AG08396 (cell line): ENCODE measurements at regions not wholly inside any gene's neighbourhood (a gene's known extent, or its start where the extent isn't known, plus 50 kb on each side); places are given as distances from the start of the nearest gene placed in this dataset.

Experiments
- DNase-seq: peaks from one replicate; pipeline ENCODE4 v3.0.0; 2012; ENCODE audit warnings: low spot score, mixed read lengths

DNA sequence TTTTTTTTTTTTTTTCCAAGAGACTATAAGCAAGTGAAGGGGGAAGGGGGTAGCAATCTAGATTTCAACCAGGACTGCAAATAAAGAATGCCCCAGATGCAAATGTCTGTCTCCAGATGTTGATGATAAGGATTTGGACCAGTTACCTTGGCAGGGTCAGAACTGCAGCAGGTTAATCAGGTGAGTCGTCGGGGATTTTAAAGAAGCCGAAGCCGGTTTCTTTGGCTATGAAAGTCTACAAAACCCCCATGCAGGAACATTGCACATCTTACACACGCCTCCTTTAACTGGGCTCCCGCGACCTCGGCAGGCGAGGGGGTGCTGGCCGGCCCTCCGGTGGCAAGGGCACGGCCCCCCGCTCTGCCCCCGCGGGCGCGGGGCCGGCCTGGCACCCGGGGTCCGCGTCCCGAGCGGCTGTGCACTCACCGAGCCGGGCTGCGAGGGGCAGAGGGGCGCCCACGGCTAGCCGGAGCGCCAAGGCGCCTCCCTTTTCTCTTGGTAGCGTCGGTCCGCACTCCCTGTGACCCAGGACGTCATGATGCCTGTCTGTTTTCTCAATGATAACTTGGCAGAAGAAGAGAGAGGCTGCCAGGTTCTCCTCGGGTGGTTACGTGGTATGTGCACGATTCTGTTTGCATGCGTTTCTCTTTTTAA, 366.3 kb upstream of the ESRRG start:
- DNase-seq = peak; percentile 72

DNA sequence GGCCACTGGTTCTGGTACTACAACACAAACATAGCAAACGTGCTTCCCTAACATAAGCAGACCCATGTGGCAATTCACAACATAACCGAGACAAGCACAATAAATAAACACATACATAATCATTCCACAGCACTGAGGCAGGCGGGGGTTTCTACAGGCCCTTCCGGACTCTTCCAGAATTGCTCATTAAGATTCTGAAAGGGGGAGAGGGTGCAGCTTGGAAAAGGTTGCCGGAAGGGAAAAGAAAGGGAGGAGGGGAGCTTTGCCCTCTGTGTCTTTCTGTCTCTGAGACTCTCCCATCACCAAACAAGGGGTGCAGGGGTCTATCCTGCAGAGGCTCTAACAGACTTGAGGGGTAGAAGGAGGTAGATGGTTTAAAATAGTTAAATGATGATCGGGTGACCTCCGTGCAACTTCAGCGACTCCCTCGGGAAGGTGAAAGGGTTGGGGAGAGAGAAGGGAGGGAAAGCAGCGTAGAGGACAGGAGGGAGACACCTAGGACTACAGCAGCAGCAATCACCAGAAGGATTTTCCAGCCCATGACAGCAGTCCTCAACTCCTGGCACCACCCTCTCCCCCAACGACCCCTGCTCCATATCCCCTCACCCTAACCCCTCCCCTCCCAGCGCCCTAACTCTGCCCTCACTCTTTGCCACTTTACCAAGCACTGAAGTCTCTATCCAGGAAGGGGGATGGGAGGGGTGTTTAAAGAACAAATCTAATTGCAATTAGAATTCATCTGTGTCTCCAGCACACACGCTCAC, 365.5 kb upstream of the ESRRG start:
- peak; percentile 25 for DNase-seq

DNA sequence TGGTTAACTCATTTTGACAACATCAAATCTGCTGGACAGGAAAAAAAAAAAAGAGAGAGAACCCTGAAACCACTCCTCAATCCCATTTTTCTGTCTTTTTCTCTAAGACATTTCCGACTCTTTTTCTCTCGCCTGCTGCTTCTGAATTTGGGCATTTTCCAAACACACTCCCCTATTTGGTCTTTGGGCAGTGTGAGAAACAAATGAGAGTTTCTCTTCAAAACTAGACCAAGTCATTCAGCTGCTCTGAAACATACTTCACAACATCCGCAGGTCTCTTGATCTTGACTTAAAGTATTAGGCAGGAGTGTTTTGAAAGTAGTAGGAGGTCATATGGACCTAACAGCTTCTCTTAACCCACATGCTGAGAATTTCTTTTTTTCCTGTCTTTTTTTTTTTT, 364.8 kb upstream of the ESRRG start:
- no peak for DNase-seq

DNA sequence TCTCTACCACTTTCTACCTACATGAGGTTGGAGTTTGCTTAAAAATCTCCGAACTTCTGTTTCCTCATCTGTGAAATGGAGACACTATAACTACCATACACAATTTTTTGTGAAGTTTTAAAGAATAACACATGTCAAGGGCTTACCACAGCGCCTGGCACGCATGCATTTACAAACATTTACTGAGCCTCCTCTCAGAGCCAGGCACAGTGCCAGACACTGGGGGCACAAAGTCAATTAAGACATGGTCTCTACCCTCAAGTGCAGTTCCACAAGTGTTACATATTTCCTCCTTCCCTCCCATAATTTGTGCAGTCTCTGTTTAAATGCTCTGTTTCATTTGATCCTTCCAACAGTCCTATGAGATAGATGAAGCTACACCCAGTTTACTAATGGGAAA, 356.4 kb upstream of the ESRRG start:
- DNase-seq = no peak

DNA sequence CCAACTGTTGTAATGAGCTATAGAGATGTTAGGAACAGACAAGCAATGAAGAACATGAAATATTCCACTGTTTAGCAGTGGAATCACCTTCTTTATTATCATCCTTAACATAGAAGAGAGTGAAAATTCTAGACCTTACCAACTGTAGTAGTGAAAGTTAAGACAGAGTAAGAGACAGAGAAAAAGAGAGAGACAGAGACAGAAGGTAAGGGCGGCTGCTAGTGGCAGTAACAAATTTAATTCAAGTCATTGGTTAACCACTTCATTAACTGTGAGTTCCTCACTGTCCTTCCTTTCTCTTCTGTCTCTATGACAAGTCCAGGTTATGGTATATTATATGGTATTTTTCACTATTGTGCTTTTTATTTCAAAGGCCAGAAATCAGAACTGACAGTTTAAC, 355.7 kb upstream of the ESRRG start:
- no peak for DNase-seq

DNA sequence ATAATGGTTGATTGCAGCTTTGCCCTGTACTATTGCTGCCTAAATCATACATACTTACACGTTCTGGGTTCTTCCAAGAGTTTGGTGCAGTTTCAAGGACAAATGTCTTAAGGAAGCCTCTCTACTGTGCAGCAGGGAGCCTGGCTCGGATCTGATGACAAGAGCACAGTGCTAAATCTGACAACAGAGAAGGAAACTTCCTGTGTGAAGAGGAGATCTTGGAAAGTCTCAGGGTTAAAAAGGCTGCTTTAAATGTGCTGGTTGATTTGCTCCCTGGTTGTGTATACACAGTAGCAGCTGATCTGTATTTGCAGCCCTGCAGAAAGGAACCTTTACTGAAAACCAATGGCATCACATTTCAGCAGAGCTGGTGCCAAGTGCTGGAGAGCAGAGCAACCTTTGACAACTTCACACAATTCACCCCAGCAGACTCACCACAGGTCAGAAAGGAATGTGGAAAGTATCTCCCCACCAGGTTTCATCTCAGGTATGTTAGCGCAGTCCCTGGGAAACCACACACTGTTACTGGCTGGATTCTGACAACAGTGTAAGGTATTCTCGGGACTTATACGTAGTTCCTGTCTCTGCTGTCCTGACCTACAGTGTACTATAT, 355.0 kb upstream of the ESRRG start:
- no peak for DNase-seq

DNA sequence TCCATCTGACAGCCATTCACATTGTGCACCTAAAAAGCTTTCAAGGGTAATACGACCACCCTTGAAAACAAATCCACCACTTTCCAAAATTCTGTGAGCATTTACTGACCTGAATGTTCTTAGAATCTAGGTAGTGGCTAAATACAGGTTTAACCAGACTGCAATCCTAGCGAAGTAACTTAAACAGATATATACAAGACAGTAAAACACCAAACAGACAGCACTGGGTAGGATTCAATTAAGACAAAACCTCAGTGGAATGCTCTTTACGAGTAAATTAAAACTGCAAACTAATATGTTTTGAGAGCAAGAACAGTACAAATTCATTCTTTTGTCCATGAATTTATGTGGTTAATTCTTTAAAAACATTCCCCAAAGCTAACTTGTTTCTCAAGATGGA, 354.2 kb upstream of the ESRRG start:
- no peak for DNase-seq

DNA sequence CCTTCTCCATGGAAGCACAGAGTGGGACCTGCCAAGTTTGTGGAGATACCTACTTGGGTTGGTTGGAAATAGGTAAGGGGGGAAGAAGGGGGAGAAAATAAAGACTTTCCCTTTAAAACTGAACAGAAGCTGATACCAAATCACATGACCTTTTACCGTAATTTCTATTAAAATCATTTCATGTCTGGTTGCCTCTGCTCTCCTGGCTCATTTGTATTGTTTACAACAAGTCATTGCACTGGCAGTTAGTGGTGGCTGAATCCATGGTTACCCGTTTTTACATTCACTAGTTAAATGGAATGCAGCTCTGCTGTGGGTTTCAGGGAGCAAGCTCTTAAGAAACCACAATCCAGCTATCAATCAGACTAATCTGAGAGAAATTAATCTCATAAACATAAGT, 353.7 kb upstream of the ESRRG start:
- DNase-seq = peak; percentile 61

DNA sequence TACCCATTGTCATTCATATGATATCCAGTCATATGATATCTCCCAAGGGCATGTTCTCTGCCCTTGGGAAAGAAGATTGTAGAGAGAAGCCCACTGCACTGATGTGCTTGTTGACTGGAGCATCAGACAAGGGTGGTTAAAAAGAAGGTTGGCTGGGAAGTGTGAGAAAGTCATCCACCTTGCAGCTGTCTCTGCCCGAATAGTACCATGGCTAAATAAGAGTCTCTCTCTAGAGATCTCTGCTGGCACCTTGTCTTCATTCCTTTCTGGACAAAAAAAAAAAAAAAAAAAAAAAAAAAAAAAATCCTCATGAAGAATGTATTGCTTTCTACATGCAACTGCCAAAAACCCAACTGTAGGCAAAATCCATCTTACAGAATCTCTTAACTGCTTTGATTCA, 349.7 kb upstream of the ESRRG start:
- DNase-seq = no peak

DNA sequence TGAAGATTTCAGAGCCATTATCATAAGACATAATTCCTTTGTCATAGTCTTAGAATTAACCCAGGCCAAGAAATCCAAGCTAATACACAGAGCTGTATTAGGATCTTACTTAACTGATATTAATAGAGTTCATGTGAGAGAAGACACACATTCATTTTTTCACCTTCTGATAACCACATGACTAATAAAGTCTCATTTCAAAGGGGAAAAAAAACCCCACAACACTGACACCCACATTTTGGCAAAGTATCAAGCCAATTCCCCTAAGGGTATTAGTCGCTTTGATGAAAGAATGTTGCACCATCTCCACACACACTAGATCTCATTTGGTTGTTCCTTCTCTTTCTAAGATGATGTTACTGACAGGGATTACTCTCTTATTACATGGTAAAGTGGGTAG, 344.4 kb upstream of the ESRRG start:
- no peak for DNase-seq

DNA sequence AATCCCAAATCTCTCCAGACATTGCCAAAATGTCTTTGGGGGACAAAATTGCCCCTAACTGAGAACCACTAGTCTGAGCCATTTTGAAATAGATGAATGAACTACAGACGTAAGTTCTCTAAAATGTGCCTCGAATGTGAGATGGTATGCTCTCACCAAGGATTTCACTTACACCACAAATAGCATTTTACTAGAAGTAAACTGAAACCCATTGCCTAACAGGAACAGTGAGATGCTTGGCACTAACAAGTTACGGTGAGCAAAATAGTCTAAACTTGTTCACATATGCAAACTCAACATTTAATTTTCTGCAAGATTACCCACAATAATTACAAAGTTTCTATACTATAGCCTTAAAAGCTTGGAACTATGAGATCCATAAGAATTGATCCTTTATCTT, 343.6 kb upstream of the ESRRG start:
- no peak for DNase-seq

DNA sequence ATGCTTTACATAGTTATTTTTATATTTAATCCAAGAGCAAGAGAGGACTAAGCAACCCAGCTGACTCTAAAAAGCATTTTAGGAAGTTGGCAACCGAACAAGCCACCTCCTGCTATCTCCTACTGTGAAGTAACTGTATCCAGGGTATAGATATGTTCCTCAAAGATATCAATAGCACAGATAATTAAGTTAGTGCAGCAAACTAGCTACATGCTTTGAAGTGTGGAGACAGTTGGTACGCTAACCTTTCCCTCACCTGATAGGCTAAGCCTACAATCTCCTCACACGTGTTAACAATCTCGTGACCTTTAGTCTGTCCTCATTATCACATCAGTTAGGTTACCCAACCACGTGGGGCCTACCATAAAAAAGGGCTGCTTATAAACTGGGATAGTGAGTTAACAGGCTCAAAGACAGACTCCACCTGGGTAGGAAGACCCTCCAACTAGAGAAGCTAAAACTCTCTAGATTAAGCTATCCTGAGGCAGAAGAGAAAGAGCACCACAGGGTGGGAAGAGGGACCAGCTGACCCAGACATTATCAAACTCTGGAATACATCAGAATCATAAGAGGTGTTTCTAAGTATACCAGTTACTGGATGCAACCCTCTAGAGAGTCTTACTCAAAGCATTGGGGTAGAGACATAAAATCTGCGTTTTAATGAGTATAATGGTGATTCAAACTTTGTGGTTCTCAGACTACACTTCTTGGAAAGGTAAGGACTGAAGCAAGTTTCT, 340.1 kb upstream of the ESRRG start:
- DNase-seq = no peak

DNA sequence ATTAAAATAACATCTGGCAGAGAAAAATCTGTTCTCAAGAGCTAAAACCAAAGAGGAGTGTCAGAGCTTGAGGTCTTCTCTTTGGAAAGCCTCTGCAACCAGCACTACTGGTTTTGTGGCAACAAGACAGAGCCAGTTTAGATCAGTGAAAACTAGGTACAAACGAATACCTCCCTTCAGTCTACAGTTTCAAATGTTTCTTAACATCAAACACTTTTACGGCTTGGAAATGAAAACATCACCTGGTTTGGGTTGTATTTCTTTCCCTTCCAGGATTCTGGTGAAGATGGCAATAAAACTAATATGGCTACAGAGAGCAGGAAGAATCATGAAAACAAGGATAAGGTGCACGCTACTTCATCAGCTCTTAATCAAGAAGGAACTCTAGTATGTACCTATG, 339.4 kb upstream of the ESRRG start:
- DNase-seq = no peak

DNA sequence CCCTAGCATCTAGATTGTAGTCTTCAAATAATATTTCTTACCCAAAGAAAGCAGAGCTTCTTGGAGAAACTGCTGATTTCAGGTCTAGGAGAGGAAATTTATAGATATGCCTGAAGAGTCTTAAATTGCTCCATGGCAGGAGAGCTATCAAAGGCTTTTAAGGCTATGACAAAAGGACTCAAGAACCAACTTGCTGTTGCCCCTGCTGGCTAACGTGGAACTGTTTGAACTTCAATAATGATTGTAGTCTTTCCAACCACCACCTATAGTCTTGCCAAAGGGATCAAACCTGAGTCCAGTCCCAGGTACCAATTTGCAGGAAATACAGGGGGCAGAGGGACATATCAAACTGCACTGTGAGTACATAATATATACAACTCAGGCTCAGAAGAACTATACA, 336.2 kb upstream of the ESRRG start:
- DNase-seq = no peak

DNA sequence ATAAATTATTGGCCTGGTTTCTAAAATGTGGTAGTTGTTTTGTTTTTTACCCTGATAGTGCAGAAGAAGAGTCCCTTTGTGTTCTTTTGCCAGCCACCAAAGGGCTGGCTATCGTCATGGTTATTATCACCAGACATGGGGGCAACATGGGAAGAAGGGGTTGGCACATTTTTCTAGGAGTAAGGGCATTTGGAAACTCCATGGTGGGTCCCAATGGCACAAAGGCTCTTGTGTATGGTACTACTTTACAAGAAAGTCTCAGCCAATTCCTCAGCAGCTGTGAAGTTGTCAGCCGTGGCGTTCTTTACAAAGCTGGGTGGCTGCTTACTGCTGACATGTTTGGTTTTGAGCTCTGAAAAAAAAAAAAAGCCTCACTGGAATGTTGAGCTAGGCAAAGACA, 330.4 kb upstream of the ESRRG start:
- DNase-seq = no peak

DNA sequence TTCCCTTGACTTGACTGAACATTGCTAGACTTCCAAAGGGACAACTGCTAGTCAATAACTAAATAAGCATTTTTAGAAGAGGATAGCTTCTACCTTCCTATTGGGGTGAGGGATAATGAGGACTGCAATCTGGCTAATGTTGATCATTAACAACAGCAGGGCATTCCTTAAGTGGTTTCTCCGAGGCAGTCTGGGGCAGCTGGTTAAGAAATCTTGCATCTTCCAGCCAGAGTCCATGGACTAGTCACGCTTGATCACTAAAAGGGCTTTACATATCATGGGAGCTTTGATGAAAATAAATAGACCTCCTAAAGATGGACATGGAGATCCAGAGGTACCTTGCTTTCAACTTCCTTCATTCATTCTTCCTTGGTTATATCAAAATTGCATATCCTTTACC, 329.4 kb upstream of the ESRRG start:
- DNase-seq = no peak

DNA sequence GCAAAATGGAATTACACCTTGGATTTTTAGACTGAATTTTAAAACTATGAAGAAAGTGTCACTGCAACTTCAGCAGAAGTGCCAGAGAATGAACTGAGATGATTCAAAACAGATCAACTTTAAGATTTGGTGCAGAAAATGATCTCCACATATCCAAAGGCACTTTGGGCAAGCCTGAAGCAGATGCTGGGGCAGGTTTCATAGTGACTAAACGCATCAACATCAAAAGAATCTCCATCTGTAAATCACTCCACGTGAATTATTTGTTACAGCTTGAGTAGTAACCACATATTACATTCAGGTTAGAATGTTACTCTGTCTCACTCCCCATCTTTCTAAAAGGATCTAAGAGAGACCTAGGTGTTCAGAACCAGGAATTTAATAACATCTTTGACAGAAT, 329.0 kb upstream of the ESRRG start:
- no peak for DNase-seq

DNA sequence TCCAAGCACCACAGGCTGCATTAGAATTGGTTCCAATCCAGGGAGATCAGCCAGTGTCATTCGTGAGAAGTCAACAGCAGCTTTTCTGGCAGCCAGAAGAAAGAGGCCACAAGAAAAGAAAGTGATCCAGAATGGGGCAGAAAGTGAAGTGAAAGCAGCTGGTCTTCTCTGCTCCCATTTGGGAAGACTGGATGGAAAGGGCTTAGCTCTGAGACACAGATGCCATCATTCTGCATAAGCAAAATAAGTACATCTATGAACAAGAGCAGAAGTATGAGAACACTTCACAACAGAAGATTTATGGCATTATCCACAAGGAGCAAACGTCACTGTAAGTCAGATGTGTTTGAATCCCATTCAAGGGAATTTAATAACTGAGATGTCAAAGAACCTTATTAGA, 326.5 kb upstream of the ESRRG start:
- DNase-seq = no peak

DNA sequence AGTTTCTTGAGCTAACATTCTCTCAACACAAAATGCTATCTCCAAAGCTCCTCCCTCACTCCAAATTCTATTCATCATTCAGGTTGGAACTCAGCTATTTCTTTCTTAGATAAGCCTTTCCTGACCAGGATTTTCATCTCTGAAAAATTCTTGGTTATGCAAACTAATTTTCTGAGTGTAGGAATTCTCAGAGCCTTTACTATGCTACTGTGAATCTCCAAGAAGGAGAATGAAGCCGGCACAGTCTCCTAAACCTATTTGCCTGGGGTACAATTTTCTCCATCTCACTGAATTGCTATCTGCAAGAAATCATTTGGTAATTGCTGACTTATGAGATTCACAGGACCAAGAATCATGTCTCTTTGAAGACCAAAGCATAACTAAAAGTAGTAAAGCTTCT, 325.9 kb upstream of the ESRRG start:
- DNase-seq = no peak

DNA sequence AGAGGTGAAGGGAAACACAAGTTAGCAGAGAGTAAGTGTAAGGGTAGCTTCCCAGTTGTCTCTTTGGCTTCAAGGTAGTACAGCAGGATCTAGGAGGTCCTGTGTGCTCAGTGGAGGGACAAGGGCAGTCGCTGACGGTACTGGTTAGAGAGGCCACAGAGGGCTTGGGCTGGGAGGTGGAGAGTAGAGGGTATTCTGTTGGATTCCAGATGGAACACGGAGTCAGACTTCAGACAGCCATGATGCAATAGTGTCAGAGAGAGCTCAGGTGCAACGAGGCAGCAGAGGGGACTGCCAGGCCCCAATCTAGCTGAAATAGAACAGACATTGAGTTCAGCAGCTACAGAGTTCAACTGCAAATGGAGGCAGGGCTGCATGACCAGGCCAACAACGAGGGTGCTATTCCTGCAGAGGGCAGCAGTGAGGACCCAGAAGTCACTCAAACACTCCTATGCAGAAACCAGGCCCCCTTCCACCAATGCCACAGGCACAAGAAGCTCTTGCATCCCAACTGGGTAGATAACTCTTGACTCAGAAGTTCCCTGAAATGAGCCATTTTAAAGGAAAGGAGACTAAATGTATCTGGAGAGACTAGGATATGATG, 325.0 kb upstream of the ESRRG start:
- DNase-seq = no peak

DNA sequence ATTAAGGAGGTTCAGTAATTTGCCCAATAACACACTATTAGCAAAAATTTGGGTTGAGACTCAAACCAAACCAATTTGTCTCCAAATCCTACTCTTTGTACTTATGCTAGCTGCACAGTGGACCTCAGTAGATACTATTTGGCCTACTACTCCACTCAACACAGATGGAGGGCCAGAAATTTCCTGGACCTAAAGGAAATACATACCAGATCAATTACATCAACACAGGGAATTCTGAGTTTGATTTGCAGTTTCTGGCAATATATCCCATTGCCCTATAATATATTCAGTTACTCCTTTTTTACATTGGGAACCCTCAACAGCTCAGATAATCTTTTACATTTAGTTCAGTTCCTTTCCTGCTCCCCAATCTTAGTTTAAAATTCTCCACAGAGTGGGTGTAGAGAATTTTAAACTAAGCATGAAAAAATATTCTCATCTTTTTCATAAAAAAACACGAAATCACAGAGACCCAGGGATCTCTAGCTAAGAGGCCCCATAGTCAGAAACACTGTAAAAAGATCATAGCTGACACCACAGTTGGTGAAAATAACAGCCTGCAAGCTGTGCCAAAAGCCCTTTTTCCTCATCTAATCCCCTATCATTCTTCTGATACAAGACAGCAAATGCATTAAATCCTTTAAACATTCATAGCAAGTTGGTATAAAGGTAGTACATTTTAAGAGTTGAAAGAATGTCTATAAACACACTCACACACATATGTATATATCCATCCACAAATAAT, 317.7 kb upstream of the ESRRG start:
- no peak for DNase-seq

DNA sequence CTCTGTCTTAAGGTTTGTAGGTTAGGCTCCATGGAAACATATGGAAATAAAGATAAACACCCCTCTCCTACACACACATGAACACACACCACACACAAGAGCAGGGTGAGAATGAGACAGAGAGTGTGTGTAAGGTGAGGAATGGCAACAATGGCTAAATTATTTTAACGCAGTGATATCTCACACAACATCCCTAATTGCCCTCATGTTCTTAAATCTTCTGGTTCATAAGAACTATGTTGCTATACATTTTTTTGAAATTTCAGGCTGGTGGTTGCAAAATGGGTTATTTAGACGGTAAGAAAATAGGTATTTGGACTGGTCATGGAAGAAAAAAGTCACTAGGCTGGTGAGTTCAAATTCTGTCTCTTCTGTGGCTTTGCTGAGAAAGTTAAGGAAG, 316.7 kb upstream of the ESRRG start:
- DNase-seq = no peak
